ENCODE measurements at regions not wholly inside any gene's neighbourhood (a gene's known extent, or its start where the extent isn't known, plus 50 kb on each side); places are given as distances from the start of the nearest gene placed in this dataset.
"Not testable (repeated sequence)": the region's sequence is repeated elsewhere in the genome, so short reads cannot be mapped to it uniquely, and the experiment has no call there.

DNA sequence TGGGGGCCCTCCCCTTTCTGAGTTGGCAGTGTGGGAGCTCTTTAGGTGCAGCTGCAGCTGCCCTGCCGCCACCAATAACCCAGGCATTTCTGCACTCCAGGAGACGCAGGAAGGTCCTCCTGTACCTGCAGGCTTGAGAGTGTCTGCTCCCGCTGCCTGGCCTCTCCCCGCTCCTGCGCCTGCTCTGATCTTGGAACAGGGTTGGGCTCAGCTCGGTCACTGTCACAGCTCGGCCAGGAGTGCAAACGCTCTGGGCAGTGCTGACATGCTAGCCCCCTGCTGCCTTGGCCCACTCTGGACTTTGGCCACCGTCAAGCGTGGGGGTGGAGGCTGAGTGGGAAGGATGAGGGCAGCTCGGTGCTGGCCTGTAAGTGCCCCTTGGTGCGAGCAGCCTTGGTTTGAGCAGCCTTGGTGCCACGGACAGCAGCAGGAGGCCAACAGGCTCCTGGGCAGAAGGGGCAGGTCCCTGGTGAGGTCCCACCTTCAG lies 738.1 kb upstream of the GJE1 start:
- Histone ChIP-seq H3K36me3 (no peaks in the 10 kb centered on the region), H3K4me1 (no peaks in the 10 kb centered on the region), H3K27me3 (ENCODE audit: low read depth) (no peaks in the 10 kb centered on the region), H3K4me3 (no peak overlapping the region), H3K27ac (replicated peaks) (no peak overlapping the region), H3K9me3 (replicated peaks) (no peaks in the 10 kb centered on the region)
- TF ChIP-seq, protein P1, sequence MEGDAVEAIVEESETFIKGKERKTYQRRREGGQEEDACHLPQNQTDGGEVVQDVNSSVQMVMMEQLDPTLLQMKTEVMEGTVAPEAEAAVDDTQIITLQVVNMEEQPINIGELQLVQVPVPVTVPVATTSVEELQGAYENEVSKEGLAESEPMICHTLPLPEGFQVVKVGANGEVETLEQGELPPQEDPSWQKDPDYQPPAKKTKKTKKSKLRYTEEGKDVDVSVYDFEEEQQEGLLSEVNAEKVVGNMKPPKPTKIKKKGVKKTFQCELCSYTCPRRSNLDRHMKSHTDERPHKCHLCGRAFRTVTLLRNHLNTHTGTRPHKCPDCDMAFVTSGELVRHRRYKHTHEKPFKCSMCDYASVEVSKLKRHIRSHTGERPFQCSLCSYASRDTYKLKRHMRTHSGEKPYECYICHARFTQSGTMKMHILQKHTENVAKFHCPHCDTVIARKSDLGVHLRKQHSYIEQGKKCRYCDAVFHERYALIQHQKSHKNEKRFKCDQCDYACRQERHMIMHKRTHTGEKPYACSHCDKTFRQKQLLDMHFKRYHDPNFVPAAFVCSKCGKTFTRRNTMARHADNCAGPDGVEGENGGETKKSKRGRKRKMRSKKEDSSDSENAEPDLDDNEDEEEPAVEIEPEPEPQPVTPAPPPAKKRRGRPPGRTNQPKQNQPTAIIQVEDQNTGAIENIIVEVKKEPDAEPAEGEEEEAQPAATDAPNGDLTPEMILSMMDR (IDR thresholded peaks at IDR 0.05; ENCODE audit: borderline replicate concordance), result no peak
- DNase-seq, result no peak
- intact Hi-C loops (cut with micrococcal nuclease), result no loop called here

DNA sequence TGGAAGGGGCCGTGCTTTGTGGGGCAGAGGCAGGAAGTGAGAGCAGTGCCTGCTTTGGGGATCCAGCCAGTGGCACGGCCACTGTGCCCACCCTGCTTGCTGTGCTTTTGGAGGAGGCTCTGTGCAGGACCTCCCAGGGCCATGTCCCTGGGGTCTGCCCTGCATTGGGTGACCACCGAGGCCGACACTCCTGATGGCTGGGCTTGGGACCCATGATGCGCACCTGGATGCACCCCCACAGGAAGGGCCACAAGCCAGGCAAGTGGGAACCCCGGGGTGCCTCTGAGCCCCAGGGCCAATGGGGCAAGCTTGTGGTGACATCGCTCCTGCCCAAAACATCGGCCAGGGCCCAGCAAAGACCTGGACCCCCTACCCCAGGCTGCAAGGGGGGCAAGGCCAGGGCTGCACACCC lies 738.6 kb upstream of the GJE1 start:
- TF ChIP-seq, protein P1 (IDR thresholded peaks at IDR 0.05; ENCODE audit: borderline replicate concordance), result no peak
- no peaks in the 10 kb centered on the region for H3K9me3 ChIP-seq (replicated peaks)
- H3K4me3 ChIP-seq, result no peak overlapping the region
- H3K27me3 ChIP-seq (ENCODE audit: low read depth), result no peaks in the 10 kb centered on the region
- H3K36me3 ChIP-seq, result no peaks in the 10 kb centered on the region
- no peaks in the 10 kb centered on the region for H3K4me1 ChIP-seq
- intact Hi-C loops (cut with micrococcal nuclease), result no loop called here
- DNase-seq, result no peak
- no peak overlapping the region for H3K27ac ChIP-seq (replicated peaks)

DNA sequence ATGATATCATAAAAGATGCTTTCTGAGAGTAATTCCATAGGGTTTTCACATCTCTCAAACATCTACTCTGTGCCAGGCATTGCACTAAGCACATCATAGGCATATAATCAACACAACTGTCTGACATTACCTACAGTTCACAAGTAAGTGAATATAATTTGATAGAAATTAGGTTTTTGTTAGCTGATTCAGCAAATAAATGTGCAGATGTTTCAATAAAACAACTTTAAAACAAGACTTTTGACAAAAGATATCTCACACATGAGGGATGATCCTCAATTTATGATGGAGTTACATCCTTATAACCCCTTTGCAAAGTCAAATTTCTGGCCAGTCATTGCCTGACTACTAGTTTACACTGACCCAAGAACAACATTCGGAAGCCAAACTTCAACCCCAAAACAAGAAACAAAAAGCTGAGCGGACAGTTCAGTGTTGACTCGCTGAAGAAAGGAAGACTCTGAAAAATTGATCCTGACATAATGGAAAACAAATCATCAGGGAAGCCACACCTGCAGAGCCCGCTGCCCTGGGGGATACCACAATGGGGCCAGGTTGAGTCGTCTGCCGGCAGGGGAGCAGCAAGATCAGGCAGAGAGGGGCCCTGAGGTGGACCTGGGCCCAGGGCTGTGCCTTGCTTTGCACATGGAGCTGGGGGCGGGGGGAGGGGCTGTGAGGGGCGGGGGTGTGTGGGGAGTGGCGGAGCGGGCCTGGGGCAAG lies 739.2 kb upstream of the GJE1 start:
- Histone ChIP-seq H3K4me1 (no peaks in the 10 kb centered on the region), H3K4me3 (no peak overlapping the region), H3K36me3 (no peaks in the 10 kb centered on the region), H3K9me3 (replicated peaks) (no peaks in the 10 kb centered on the region), H3K27me3 (ENCODE audit: low read depth) (no peaks in the 10 kb centered on the region), H3K27ac (replicated peaks) (no peak overlapping the region)
- TF ChIP-seq, protein P1 (IDR thresholded peaks at IDR 0.05; ENCODE audit: borderline replicate concordance), result no peak
- intact Hi-C loops (cut with micrococcal nuclease), result no loop called here
- no peak for DNase-seq

DNA sequence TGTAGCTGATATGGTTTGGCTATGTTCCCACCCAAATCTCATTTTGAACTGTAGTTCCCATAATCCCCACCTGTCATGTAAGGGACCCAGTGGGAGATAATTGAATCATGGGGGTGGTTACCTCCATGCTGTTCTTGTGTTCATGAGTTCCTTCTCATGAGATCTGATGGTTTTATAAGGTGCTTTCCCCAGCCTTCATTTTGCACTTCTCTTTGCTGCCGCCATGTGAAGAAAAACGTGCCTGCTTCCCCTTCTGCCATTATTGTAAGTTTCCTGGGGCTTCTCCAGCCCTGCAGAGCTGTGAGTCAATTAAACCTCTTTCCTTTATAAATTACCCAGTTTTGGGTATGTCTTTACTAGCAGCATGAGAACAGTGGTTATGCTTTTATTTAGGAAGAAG lies 741.6 kb upstream of the GJE1 start:
- intact Hi-C loops (cut with micrococcal nuclease); H3K36me3 ChIP-seq; H3K27me3 ChIP-seq (ENCODE audit: low read depth); H3K9me3 ChIP-seq (replicated peaks); H3K4me3 ChIP-seq; H3K27ac ChIP-seq (replicated peaks); DNase-seq; H3K4me1 ChIP-seq: not testable (repeated sequence)

DNA sequence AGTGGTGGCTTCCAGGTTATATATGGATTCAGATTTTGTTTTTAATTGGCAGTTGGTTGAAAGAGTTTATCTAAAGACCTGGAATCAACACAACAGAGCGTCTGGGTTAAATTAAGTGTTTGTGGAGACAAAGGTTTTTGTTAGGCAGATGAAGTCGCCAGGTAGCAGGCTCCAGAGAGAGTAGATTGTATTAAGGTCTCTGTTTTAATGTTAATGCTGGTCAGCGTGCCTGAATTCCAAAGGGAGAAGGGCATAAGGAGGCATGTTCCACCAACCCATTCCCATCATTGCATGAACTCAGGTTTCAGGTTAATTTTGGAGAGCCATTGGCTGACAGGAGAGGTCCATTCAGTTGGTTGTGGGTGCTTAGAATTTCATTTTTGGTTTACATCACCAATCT lies 744.1 kb upstream of the GJE1 start:
- no peaks in the 10 kb centered on the region for H3K36me3 ChIP-seq
- H3K27ac ChIP-seq (replicated peaks), result no peak overlapping the region
- TF ChIP-seq, protein P1 (IDR thresholded peaks at IDR 0.05; ENCODE audit: borderline replicate concordance), result no peak
- H3K4me1 ChIP-seq, result no peaks in the 10 kb centered on the region
- DNase-seq, result no peak
- intact Hi-C loops (cut with micrococcal nuclease), result no loop called here
- H3K27me3 ChIP-seq (ENCODE audit: low read depth), result no peaks in the 10 kb centered on the region
- H3K4me3 ChIP-seq, result no peak overlapping the region
- H3K9me3 ChIP-seq (replicated peaks), result no peaks in the 10 kb centered on the region

DNA sequence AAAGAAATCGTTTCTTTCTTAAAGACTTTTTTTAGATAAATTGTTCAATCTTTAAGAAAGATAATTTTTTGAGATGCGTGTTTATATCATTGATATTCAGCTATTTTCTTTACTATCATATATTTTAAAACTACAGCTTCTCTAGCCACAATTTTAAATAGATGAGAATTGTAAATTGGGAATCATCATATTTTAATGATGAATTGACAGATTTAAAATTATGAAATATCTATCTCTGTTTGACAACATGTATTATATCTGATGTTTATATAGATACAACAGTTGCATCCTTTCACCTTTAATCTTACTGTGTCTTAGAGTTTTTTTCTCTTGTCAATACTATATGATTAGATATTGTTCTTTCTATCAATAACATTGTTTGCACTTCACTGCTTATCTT lies 762.3 kb upstream of the GJE1 start:
- Histone ChIP-seq H3K27me3 (ENCODE audit: low read depth) (no peaks in the 10 kb centered on the region), H3K36me3 (no peaks in the 10 kb centered on the region), H3K27ac (replicated peaks) (no peak overlapping the region), H3K4me3 (no peak overlapping the region), H3K9me3 (replicated peaks) (peaks cover 18% of the 10 kb centered on the region), H3K4me1 (no peaks in the 10 kb centered on the region)
- no peak for DNase-seq
- TF ChIP-seq, protein P1 (IDR thresholded peaks at IDR 0.05; ENCODE audit: borderline replicate concordance), result no peak
- intact Hi-C loops (cut with micrococcal nuclease), result no loop called here

DNA sequence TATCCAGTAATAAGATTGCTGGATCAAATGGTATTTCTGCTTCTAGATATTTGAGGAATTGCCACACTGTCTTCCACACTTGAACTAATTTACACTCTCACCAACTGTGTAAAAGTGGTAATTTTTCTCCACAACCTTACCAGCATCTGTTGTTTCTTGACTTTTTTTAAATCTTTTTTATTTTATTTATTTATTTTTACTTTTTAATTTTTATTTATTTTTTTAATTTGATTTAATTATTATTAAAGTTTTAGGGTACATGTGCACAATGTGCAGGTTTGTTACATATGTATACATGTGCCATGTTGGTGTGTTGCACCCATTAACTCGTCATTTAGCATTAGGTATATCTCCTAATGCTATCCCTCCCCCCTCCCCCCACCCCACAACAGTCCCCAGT lies 765.9 kb upstream of the GJE1 start:
- H3K27ac ChIP-seq (replicated peaks); H3K4me1 ChIP-seq; DNase-seq; intact Hi-C loops (cut with micrococcal nuclease); H3K27me3 ChIP-seq (ENCODE audit: low read depth); H3K36me3 ChIP-seq; H3K4me3 ChIP-seq: not testable (repeated sequence)
- peaks cover 18% of the 10 kb centered on the region for H3K9me3 ChIP-seq (replicated peaks)
